DOHH2 (cell line): ENCODE measurements at regions not wholly inside any gene's neighbourhood (a gene's known extent, or its start where the extent isn't known, plus 50 kb on each side); places are given as distances from the start of the nearest gene placed in this dataset.

Experiments used
- H3F3A ChIP-seq: fragments of 200-600 bp; sonication (generic), shearing (Covaris generic); 2 replicates; pipeline ENCODE4 v1.6.0; 2016; ENCODE audit warnings: antibody characterized with exemption, mild to moderate bottlenecking; ENCODE audit not compliant: control insufficient read depth, insufficient read depth
- H3K27ac ChIP-seq: fragments of 200-600 bp; sonication (generic); 2 replicates; pipeline ENCODE4 v1.5.1; 2014; ENCODE audit warnings: low read depth, mild to moderate bottlenecking, low read length, moderate library complexity
- H3K27me3 ChIP-seq: fragments of 200-600 bp; sonication (generic); 2 replicates; pipeline ENCODE4 v1.6.1; 2014; ENCODE audit warnings: mild to moderate bottlenecking, low read length, mixed read lengths; ENCODE audit not compliant: control insufficient read depth
- H3K36me3 ChIP-seq: fragments of 200-600 bp; sonication (generic); 2 replicates; pipeline ENCODE4 v1.6.1; 2014; ENCODE audit warnings: mild to moderate bottlenecking, low read length, moderate library complexity, mixed read lengths; ENCODE audit not compliant: control insufficient read depth
- H3K4me1 ChIP-seq: fragments of 200-600 bp; sonication (generic); 2 replicates; pipeline ENCODE4 v1.6.1; 2014; ENCODE audit warnings: mild to moderate bottlenecking, low read length, mixed read lengths; ENCODE audit not compliant: control insufficient read depth
- H3K4me2 ChIP-seq: fragments of 200-600 bp; sonication (generic); 2 replicates; pipeline ENCODE4 v1.6.0; 2014; ENCODE audit warnings: mild to moderate bottlenecking, low read length, moderate library complexity
- H3K4me3 ChIP-seq: fragments of 200-600 bp; sonication (generic); 2 replicates; pipeline ENCODE4 v1.5.1; 2014; ENCODE audit warnings: mild to moderate bottlenecking, low read length, mixed read lengths
- H3K79me2 ChIP-seq: fragments of 200-600 bp; sonication (generic); 2 replicates; pipeline ENCODE4 v1.6.1; 2014; ENCODE audit warnings: mild to moderate bottlenecking, low read length, mixed read lengths; ENCODE audit not compliant: control insufficient read depth
- H3K9me2 ChIP-seq: fragments of 200-600 bp; sonication (generic); replicated peaks from 2 replicates; pipeline ENCODE4 v1.6.1; 2014; ENCODE audit warnings: mild to moderate bottlenecking, low read length, mixed read lengths; ENCODE audit not compliant: control insufficient read depth
- H3K9me3 ChIP-seq: fragments of 200-600 bp; sonication (generic); 2 replicates; pipeline ENCODE4 v1.6.1; 2014; ENCODE audit warnings: antibody characterized with exemption, low read length, mixed read lengths; ENCODE audit not compliant: control insufficient read depth, insufficient read depth
- H4K20me1 ChIP-seq: fragments of 200-600 bp; sonication (generic); 2 replicates; pipeline ENCODE4 v1.6.0; 2014; ENCODE audit warnings: low read depth, mild to moderate bottlenecking, antibody characterized with exemption, low read length, moderate library complexity; ENCODE audit not compliant: control insufficient read depth, insufficient read depth
- EZH2phosphoT487 ChIP-seq: fragments of 200-600 bp; sonication (generic); IDR thresholded peaks from 2 replicates; pipeline ENCODE4 v1.6.1; 2017; ENCODE audit warnings: borderline replicate concordance, mild to moderate bottlenecking, antibody characterized with exemption, low read length, moderate library complexity, mixed read lengths
- TF ChIP-seq, protein P1 (sequence below): fragments of 200-600 bp; sonication (generic); IDR thresholded peaks from one replicate; pipeline ENCODE4 v1.5.1; 2014; ENCODE audit warnings: antibody characterized with exemption, mild to moderate bottlenecking, low read depth, low read length; ENCODE audit not compliant: poor library complexity, severe bottlenecking

DNA sequence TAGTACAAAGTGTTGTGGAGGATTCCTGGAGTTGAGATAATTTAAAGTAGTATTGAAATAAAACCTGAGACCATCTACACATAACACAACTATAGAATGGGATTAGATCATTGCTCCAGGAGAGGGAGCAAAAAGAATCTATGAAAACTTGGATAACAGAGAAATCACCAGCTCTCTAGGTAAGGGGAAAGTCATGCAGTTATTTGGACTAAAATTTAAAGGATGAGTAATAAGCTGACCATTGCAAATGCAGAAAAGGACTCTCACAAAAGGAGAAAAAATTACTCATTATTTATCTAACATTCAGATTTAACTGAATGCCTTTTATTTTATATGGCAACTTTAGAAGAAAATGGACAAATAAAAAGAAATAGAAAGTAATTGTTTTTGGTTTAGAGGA is 1399.8 kb upstream of the ACVR2A start:
- TF ChIP-seq, protein P1, sequence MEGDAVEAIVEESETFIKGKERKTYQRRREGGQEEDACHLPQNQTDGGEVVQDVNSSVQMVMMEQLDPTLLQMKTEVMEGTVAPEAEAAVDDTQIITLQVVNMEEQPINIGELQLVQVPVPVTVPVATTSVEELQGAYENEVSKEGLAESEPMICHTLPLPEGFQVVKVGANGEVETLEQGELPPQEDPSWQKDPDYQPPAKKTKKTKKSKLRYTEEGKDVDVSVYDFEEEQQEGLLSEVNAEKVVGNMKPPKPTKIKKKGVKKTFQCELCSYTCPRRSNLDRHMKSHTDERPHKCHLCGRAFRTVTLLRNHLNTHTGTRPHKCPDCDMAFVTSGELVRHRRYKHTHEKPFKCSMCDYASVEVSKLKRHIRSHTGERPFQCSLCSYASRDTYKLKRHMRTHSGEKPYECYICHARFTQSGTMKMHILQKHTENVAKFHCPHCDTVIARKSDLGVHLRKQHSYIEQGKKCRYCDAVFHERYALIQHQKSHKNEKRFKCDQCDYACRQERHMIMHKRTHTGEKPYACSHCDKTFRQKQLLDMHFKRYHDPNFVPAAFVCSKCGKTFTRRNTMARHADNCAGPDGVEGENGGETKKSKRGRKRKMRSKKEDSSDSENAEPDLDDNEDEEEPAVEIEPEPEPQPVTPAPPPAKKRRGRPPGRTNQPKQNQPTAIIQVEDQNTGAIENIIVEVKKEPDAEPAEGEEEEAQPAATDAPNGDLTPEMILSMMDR = no peak
- no peak for TF ChIP-seq EZH2phosphoT487
- Histone ChIP-seq H3K4me1 (no peaks in the 10 kb centered on the region), H3K27ac (no peak overlapping the region), H3K4me2 (no peak overlapping the region), H3K27me3 (no peaks in the 10 kb centered on the region), H3F3A (no peaks in the 10 kb centered on the region), H3K9me2 (no peaks in the 10 kb centered on the region), H3K9me3 (no peaks in the 10 kb centered on the region), H3K79me2 (no peaks in the 10 kb centered on the region), H4K20me1 (no peaks in the 10 kb centered on the region), H3K4me3 (no peak overlapping the region), H3K36me3 (no peaks in the 10 kb centered on the region)

DNA sequence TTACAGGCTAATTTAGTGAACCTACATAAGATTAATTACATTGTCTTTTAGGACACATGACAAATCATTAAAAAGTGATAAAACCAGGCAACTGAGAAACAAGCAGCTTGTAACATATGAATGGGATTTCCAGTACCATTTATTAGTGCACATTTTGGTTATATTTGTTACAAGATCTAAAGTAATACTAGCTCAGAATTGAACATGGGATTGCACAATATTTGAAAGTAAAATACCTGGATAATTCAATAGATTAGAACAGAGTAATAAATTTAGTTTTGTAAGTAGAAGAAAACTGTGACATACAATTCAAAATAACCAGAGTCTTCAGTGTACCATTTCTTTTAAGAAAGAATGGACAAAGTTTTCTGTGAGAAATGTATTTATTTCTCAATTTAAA is 1400.7 kb upstream of the ACVR2A start:
- no peaks in the 10 kb centered on the region for H3K36me3 ChIP-seq
- H4K20me1 ChIP-seq = no peaks in the 10 kb centered on the region
- H3K27ac ChIP-seq = no peak overlapping the region
- no peaks in the 10 kb centered on the region for H3K9me2 ChIP-seq
- H3K9me3 ChIP-seq = no peaks in the 10 kb centered on the region
- no peak overlapping the region for H3K4me3 ChIP-seq
- H3K27me3 ChIP-seq = no peaks in the 10 kb centered on the region
- H3K79me2 ChIP-seq = no peaks in the 10 kb centered on the region
- H3K4me1 ChIP-seq = no peaks in the 10 kb centered on the region
- H3K4me2 ChIP-seq = no peak overlapping the region
- no peaks in the 10 kb centered on the region for H3F3A ChIP-seq
- no peak for TF ChIP-seq EZH2phosphoT487
- TF ChIP-seq, protein P1 = no peak

DNA sequence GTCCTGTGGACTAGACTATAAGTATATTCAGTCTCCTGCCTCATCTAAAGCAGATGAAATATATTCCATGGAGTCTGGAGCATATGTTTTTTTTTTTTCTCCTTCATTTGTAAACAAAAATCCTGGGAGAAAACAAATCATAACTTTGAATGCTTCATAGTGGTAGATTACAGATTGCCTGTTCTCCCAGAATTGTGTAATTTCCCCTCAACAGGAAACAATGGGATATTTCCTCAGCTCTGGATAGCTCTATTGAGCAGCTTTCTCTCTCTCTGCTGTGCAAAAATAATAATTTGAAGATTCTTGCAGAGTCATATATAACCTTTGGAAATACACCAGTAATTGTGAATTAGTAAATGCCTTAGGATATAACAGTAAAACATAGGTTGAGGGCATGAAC is 1406.6 kb upstream of the ACVR2A start:
- H3K79me2 ChIP-seq = no peaks in the 10 kb centered on the region
- H3K9me2 ChIP-seq = no peaks in the 10 kb centered on the region
- TF ChIP-seq EZH2phosphoT487 = no peak
- TF ChIP-seq, protein P1 = no peak
- H3K4me1 ChIP-seq = no peaks in the 10 kb centered on the region
- no peaks in the 10 kb centered on the region for H3K9me3 ChIP-seq
- no peaks in the 10 kb centered on the region for H3K27me3 ChIP-seq
- no peak overlapping the region for H3K4me2 ChIP-seq
- H4K20me1 ChIP-seq = no peaks in the 10 kb centered on the region
- H3F3A ChIP-seq = no peaks in the 10 kb centered on the region
- H3K27ac ChIP-seq = no peak overlapping the region
- no peak overlapping the region for H3K4me3 ChIP-seq
- no peaks in the 10 kb centered on the region for H3K36me3 ChIP-seq

DNA sequence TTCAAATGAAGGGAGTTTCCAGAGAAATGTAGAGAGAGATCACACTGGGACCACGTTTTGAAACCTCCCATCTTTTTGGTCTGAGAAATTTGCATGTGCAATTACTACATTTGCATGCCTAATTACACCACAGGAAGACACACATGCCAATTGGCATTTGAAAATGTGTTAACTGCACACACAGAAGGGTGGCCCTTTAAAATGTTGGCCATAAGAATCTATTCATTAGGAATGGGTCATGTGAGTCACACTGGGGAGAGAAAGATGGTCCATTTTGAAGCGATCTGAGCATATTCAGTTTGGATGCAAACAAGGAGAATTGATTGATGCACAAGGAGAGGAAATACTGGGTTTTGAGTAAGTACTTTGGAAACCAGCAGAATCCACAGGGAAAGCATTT is 1407.1 kb upstream of the ACVR2A start:
- Histone ChIP-seq H3K27me3 (no peaks in the 10 kb centered on the region), H3K9me2 (no peaks in the 10 kb centered on the region), H3K4me1 (no peaks in the 10 kb centered on the region), H3K4me3 (no peak overlapping the region), H3K27ac (no peak overlapping the region), H3K79me2 (no peaks in the 10 kb centered on the region), H3K4me2 (no peak overlapping the region), H3K9me3 (no peaks in the 10 kb centered on the region), H4K20me1 (no peaks in the 10 kb centered on the region), H3F3A (no peaks in the 10 kb centered on the region), H3K36me3 (no peaks in the 10 kb centered on the region)
- no peak for TF ChIP-seq EZH2phosphoT487
- TF ChIP-seq, protein P1 = no peak
